HG02884 (cell line): ENCODE measurements at regions not wholly inside any gene's neighbourhood (a gene's known extent, or its start where the extent isn't known, plus 50 kb on each side); places are given as distances from the start of the nearest gene placed in this dataset.

ENCODE experiments used
- ATAC-seq: cut with Tn5 transposase; IDR thresholded peaks from one replicate; pipeline ENCODE4 v1.9.1; 2021; ENCODE audit warnings: mild to moderate bottlenecking, moderate library complexity; ENCODE audit not compliant: unreplicated experiment

DNA sequence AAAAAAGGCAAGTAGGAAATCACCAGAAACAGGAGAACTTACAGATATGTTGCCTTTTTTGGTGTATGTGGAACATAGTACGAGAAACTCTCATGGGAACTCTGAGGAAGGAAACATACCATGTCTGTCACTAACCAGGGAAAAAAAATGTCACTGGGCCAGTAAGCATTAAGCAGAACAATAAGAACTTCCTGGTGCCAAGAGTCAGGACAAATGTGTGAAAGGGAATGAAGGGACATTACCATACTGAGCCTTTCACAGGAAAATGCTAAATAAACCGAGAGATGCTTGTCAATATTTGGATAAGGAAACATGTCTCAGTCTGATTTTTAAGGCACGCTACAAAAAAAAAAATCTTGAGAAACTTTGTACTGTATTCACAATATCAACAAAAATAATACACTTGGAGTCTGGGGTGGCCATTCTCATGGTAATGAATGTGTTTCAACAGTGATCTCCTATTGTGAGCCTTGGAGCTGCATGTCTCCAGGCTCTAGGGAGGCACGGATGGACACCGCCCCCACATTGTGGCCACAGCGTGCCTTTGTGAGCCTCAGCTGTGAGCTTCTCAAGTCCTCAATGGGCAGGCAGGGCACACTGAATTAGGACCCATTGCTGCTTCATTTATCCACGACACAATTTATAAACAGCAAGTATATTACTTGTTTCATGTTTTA is 113.0 kb upstream of the ARGLU1 start:
- no peak for ATAC-seq

DNA sequence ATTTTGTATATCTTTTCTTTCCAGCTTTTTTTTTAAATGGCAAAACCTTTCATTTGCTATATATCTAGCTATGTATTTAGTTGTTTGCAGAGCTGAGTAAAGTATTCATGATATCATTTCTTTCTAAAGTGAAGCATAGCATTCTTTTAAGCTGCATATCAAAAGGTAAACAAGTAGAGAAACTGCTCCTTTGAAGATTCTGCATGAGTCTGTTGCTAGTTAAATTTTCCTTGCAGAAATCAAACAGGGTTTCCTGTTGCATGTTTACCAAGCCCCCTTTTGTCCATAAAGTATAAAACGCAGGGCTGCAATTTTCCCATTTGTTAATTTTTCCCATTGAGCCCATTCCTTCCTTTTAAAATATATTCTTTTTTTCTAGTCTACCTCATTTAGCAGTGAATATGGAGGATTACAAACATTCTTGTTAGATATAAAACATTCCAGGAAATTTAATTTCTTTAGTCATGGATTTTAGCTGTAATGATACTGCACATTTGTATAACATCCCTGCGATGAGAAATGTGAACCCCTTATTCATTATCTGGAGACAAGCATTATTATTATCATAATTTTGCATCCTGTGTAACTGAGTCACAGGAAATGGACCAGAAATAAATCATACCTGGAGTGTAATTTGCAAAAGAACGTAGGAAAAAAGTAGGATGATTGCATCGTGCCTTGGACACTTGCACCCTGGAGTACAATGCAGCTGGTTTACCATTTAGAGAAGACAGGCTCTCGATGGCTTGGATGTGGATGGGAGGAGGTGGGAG is 110.9 kb upstream of the ARGLU1 start:
- ATAC-seq: no peak

DNA sequence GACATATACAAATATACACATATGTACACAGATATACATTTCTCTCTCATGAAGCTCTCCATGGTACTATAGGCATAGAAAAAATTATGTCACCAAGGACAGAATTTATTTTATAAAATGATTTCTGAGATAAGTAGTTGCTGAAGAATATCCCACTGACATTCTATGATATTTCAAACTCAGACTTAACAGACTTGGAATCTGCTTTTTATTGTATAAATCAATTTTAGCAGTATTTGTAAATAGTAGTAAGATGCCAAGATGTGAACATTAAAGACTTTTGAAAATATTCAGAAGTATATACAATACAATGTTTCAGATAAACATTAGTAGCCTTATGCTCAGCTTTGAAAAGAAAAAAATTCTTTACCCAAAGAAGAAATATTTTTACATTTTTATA is 107.4 kb upstream of the ARGLU1 start:
- no peak for ATAC-seq

- no peak for ATAC-seq
These were observed 93.0 kb upstream of the ARGLU1 start for GRCh38 chr13:106660746-106661625.

DNA sequence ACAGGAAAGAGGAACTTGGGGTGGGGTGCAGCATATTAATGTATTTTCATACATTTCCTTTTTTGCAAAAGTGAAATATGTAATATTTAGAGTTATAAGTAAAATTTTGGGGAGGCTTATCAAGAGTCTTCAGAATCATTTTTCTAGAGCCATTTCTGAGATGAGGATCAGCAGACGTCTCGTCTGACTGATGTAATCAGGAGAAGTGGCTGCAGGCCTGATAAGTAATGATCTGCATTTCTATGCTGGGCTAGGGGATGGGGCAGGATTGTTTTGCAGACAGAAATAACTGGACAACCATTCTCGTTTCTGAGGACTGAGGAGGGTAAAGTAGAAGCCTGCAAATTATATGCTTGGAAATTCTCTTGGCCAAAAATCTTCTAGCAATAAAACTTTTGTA is 89.2 kb upstream of the ARGLU1 start:
- ATAC-seq: no peak

DNA sequence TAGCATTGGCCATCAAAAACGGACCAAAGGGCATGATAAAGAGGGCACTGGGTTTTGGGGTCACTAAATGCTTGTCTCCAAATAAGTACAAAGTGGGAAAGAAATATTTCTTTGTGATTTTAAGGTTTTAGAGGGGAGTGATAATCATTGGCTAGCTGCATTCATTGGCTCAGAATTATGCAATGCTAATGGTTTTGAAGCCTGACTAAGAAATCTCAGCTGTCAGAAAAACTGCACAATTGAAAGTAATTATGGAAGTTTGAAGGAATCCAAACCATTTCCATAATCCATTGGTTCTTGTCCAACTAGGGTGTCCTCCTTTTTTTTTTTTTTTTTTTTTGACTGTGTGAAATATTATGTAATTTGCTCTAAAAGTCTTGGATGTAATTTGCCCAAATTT is 88.2 kb upstream of the ARGLU1 start:
- ATAC-seq: no peak

GRCh38 chr13:106651442-106651841 is 83.5 kb upstream of the ARGLU1 start:
- no peak for ATAC-seq

DNA sequence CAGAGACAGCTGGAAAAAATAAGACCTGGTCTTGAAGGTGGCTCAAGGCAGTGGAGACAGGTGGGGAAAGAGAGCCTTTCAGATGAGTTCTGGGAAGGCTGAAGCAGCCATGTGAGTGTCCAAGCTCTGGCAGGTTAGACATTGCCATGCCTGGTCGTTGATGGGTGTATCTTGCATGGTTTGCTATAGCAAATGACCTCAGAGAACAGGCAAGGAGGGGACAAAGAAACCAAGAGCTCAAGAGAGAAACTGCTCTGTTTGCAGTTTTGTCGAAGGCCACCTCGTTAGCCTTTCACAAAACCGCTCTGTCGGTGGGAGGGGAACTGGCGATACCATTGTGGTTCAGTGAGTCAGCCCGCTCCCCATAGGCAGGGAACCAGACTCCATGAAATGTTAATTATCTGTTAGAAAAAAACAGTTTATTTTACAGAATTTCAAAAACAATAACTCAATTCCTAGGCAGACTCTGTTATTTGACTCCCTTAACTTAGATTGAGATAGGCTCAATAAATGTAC is 82.8 kb upstream of the ARGLU1 start:
- no peak for ATAC-seq

- ATAC-seq: no peak
These were observed 81.6 kb upstream of the ARGLU1 start for GRCh38 chr13:106649495-106649894.

DNA sequence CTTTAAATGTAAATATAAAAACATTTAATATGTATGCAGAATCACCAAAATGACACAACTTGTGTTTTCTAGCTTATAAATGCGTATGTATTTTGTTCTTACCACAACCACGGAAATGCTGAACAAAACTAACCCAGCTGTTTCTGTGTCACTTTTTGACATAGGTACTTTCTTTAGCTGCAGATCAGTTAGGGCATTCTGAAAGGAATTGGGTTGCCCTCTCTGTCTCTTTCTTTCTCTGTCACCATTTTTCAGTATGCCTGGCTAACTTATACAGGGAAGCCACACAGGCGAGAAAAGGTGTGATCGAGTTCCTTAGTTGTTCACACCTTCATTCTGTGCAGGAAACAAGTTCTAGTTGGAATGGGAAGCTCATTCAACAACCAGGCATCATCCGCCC is 72.6 kb upstream of the ARGLU1 start:
- no peak for ATAC-seq

DNA sequence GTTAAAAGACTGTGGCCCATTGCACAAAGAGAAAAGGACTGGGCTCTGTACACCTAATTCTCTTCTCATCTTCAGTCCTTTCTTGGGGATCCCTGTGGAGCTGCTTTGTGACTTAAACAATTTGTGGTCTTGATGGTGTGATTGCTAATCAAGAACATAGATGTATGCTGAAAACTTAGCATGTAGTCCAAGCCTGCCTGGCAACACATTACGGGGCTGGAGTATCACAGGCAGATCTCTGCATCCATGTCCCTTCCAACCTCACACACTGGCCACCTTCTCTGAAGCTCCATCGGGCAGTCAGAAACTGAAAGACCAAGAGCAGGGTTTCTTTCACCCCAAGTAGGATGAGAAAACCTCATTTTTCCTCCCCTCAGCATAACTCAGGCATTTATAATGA is 69.6 kb upstream of the ARGLU1 start:
- no peak for ATAC-seq

DNA sequence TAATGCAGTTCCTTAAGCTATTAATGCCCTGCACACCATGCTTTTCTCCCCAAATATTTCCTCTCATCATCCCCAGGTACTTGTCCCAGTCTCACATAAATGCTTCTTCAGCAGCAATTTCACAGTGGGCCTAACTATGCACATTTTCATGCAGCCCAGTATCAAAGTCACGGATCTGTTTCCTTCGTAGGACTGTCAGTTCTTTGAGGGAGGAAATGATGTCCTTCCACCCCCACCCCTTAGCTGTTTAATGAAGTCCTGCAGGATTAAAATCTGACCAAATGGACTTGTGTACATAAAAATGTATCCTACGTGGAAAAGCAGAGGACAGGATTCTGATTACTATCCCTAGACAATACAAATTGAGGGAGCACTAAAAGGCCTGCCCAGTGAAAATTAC is 68.6 kb upstream of the ARGLU1 start:
- no peak for ATAC-seq

- no peak for ATAC-seq
These were observed 67.7 kb upstream of the ARGLU1 start for GRCh38 chr13:106635616-106636015.

- no peak for ATAC-seq
These were observed 65.4 kb upstream of the ARGLU1 start for GRCh38 chr13:106633321-106633720.

- no peak for ATAC-seq
These were observed 62.7 kb upstream of the ARGLU1 start for GRCh38 chr13:106630650-106631049.

- no peak for ATAC-seq
These were observed 62.2 kb upstream of the ARGLU1 start for GRCh38 chr13:106630162-106630561.

DNA sequence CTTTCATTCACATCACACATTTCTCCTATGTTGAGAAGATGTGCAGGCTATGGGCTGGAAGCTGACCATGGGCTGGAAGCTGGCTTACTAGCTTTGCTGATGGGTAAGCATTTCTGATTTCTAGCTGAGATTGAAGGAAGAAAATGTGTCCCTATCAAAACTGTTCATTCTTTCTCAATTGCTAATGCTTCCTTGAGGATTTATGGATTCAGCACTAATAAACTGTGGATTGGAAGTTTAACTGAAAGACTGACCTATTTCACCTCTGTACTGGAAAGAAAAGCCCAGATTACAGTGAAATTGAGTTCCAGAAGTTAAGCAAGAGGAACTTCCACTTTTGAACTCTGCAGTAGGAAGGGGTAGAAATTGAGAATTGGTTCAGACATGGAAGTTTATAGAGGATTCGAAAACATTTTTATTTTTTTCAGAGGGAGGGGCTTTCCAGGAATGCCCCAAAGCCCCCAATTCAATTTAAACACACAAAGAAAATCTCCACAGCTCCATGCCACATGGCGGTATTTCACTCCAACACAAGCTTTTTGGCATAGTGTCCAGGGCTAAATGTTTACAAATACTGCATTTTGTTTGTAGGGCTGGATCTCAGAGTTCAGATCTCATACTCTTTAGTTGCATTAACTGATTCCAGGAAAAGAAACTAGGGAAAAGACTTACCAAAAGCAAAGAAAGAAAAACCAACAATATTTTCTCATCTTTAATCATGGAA is 61.2 kb upstream of the ARGLU1 start:
- ATAC-seq: no peak

GRCh38 chr13:106626473-106626872 is 58.5 kb upstream of the ARGLU1 start:
- ATAC-seq: no peak

DNA sequence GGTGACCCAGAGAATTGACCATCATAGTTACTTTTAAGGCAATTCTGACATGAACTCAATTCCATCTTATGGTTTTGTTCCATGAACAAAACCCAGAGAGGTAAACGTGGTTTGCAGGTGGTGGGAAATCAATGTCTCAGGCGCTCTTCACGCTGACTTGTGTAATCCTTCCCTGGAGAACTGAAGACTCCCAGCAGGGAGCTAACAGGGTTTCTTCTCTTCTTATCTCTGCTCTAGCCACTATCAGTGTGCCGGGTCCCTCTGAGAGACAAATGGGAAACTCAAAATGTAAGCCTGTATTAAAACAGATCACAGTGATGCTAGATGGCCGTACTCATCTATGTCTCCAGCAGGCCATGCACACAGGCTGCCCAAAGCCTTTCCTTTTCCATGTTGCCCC is 57.6 kb upstream of the ARGLU1 start:
- ATAC-seq: no peak

DNA sequence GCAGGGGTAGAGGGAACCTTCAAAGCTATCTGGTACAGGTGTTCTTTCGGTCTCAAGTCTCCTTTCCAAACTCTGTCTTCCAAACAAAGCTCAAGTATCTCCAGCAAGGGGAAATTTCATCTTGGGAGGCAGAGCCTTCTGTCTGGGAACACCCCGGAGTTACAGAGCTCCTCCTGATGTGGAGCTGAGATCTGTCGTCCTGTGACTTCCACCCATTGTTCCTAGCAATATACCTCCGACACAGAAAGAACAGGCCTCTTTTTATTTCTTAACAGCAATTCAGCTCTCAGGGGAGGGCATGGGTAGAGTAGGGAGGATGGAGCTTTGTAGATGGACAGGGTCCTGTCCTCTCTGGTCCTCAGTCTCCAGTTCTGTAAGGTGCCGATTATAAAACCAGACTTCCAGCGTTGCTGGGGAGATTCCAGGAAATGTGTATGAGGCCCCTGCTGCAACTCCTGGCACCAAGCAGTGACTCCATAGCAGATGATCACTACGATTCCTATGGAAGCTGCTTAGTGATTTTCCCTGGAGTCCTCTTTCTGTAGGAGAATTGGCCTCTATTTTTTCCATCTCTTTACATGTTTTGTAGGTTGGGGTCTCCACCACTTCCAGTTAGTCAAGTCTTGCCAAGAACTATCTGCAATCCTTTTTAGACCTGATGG is 56.0 kb upstream of the ARGLU1 start:
- ATAC-seq: no peak
